Liver (tissue), 8 donors: ENCODE measurements at regions not wholly inside any gene's neighbourhood (a gene's known extent, or its start where the extent isn't known, plus 50 kb on each side); places are given as distances from the start of the nearest gene placed in this dataset.

Experiments
- DNase-seq: peaks from one replicate; pipeline ENCODE4 v3.0.0-alpha.2; 2017; ENCODE audit warnings: low spot score
- H3K27ac ChIP-seq, 2 donors: one replicate each; pipeline ENCODE4 v1.7.0; 2013; ENCODE audit warnings: inconsistent platforms in 2 of 2, low read length in 2 of 2, control low read depth in 1 of 2, low read depth in 1 of 2, mild to moderate bottlenecking in 1 of 2
- H3K27me3 ChIP-seq, 4 donors: one replicate each; pipeline versions ENCODE4 v1.6.1 to v1.7.0; 2013; ENCODE audit warnings: low read length in 3 of 4, inconsistent platforms in 1 of 4, mild to moderate bottlenecking in 1 of 4, moderate library complexity in 1 of 4; ENCODE audit not compliant: control insufficient read depth in 4 of 4, insufficient read depth in 4 of 4
- H3K36me3 ChIP-seq, 4 donors: one replicate each; pipeline versions ENCODE4 v1.6.1 to v1.7.0; 2013; ENCODE audit warnings: low read length in 3 of 4, mild to moderate bottlenecking in 3 of 4, low read depth in 1 of 4, moderate library complexity in 1 of 4; ENCODE audit not compliant: control insufficient read depth in 4 of 4, insufficient read depth in 3 of 4
- H3K4me1 ChIP-seq, 4 donors: one replicate each; pipeline versions ENCODE4 v1.6.1 to v1.7.0; 2013; ENCODE audit warnings: low read length in 3 of 4, mild to moderate bottlenecking in 3 of 4, moderate library complexity in 1 of 4; ENCODE audit not compliant: control insufficient read depth in 4 of 4, insufficient read depth in 4 of 4
- H3K4me3 ChIP-seq, 3 donors: one replicate each; pipeline versions ENCODE4 v1.6.1 to v1.7.0; 2013; ENCODE audit warnings: low read length in 3 of 3, control low read depth in 1 of 3, low read depth in 1 of 3, mild to moderate bottlenecking in 1 of 3
- H3K9ac ChIP-seq, 2 donors: one replicate each; pipeline ENCODE4 v1.7.0; 2013; ENCODE audit warnings: low read length in 2 of 2, mild to moderate bottlenecking in 2 of 2, moderate library complexity in 2 of 2, control low read depth in 1 of 2, low read depth in 1 of 2
- H3K9me3 ChIP-seq, 4 donors: one replicate each; pipeline versions ENCODE4 v1.6.1 to v1.7.0; 2013; ENCODE audit warnings: low read length in 3 of 4; ENCODE audit not compliant: control insufficient read depth in 4 of 4
- ATF3 ChIP-seq: IDR thresholded peaks from 2 replicates; pipeline ENCODE4 v1.6.1; 2016; ENCODE audit warnings: antibody characterized with exemption
- CTCF ChIP-seq: fragments of 150-350 bp; IDR thresholded peaks from 2 replicates; pipeline ENCODE4 v1.5.1; 2017; ENCODE audit warnings: improper control_type of control experiment, low read depth, low read length; ENCODE audit not compliant: missing input control
- EGR1 ChIP-seq, 2 donors: IDR thresholded peaks; 2 replicates each; pipeline ENCODE4 v1.6.1; 2016 to 2018; ENCODE audit warnings: antibody characterized with exemption in 2 of 2, low read depth in 2 of 2
- FOXA1 ChIP-seq: IDR thresholded peaks from 2 replicates; pipeline ENCODE4 v1.6.1; 2016; ENCODE audit warnings: antibody characterized with exemption
- FOXA2 ChIP-seq: IDR thresholded peaks from 2 replicates; pipeline ENCODE4 v1.6.1; 2016; ENCODE audit warnings: antibody characterized with exemption
- GABPA ChIP-seq, 2 donors: IDR thresholded peaks in 1 of 2; conservative IDR thresholded peaks in 1 of 2; 2 replicates each; pipeline ENCODE4 v1.6.1; 2016; ENCODE audit warnings: antibody characterized with exemption in 2 of 2, mild to moderate bottlenecking in 1 of 2, moderate library complexity in 1 of 2
- HNF4A ChIP-seq, 2 donors: conservative IDR thresholded peaks; 2 replicates each; pipeline ENCODE4 v1.6.1; 2016; ENCODE audit warnings: antibody characterized with exemption in 2 of 2, mild to moderate bottlenecking in 2 of 2
- HNF4G ChIP-seq: IDR thresholded peaks from 2 replicates; pipeline ENCODE4 v1.6.1; 2016; ENCODE audit warnings: antibody characterized with exemption
- JUND ChIP-seq, 2 donors: IDR thresholded peaks; 2 replicates each; pipeline ENCODE4 v1.6.1; 2016; ENCODE audit warnings: antibody characterized with exemption in 2 of 2
- MAX ChIP-seq: IDR thresholded peaks from 2 replicates; pipeline ENCODE4 v1.6.1; 2016; ENCODE audit warnings: antibody characterized with exemption
- NR2F2 ChIP-seq: IDR thresholded peaks from 2 replicates; pipeline ENCODE4 v1.6.1; 2016; ENCODE audit warnings: antibody characterized with exemption
- RAD21 ChIP-seq, 2 donors: IDR thresholded peaks; 2 replicates each; pipeline ENCODE4 v1.6.1; 2016; ENCODE audit warnings: antibody characterized with exemption in 2 of 2, mild to moderate bottlenecking in 2 of 2
- REST ChIP-seq: IDR thresholded peaks from 2 replicates; pipeline ENCODE4 v1.6.1; 2016; ENCODE audit warnings: antibody characterized with exemption, mild to moderate bottlenecking
- RXRA ChIP-seq, 2 donors: IDR thresholded peaks; 2 replicates each; pipeline ENCODE4 v1.6.1; 2017 to 2018; ENCODE audit warnings: antibody characterized with exemption in 2 of 2, mild to moderate bottlenecking in 1 of 2
- SP1 ChIP-seq: IDR thresholded peaks from 2 replicates; pipeline ENCODE4 v1.6.1; 2018; ENCODE audit warnings: antibody characterized with exemption, mild to moderate bottlenecking
- TAF1 ChIP-seq: conservative IDR thresholded peaks from 2 replicates; pipeline ENCODE4 v1.6.1; 2016; ENCODE audit warnings: antibody characterized with exemption, mild to moderate bottlenecking
- YY1 ChIP-seq: IDR thresholded peaks from 2 replicates; pipeline ENCODE4 v1.6.1; 2016; ENCODE audit warnings: antibody characterized with exemption, mild to moderate bottlenecking
- ZBTB33 ChIP-seq: IDR thresholded peaks from 2 replicates; pipeline ENCODE4 v1.6.1; 2016; ENCODE audit warnings: antibody characterized with exemption
- WGBS: extraction: QIAGEN DNeasy Blood & Tissue Kit; methylation state at CpG from one replicate; pipeline ENCODE4 v1.1.7; 2013; 5-methylcytosine and 5-hydroxymethylcytosine counted together
- donor health status: healthy.
- donor health status: healthy.
- donor health status: healthy.
- donor health status: healthy.
- donor health status: healthy.

- 75% methylated on average over 1 of the region's 1 CpG for WGBS
- DNase-seq = no peak
- Histone ChIP-seq H3K4me3 (no peak overlapping the region), H3K27ac (no peak overlapping the region), H3K9me3 (no peaks in the 10 kb centered on the region), H3K9ac (no peak overlapping the region), H3K36me3 (no peaks in the 10 kb centered on the region), H3K4me1 (no peaks in the 10 kb centered on the region), H3K27me3 (no peaks in the 10 kb centered on the region)
- TF ChIP-seq GABPA (IDR thresholded peaks at IDR 0.05 in 1 of 2, conservative IDR thresholded peaks at IDR 0.05 in 1 of 2) (no peak), REST (no peak), JUND (IDR thresholded peaks at IDR 0.05) (no peak), NR2F2 (no peak), RAD21 (IDR thresholded peaks at IDR 0.05) (no peak), HNF4G (no peak), CTCF (no peak), RXRA (IDR thresholded peaks at IDR 0.05) (no peak), TAF1 (no peak), SP1 (no peak), YY1 (no peak), HNF4A (conservative IDR thresholded peaks at IDR 0.05) (no peak), ATF3 (no peak), FOXA1 (no peak), MAX (no peak), ZBTB33 (no peak), FOXA2 (no peak)
Observed at GRCh38 chr4:60500810-60501209, 699.3 kb upstream of the ADGRL3 start.

GRCh38 chr4:60502733-60503132 lies 697.4 kb upstream of the ADGRL3 start:
- no peak overlapping the region for H3K9ac ChIP-seq
- no peaks in the 10 kb centered on the region for H3K4me1 ChIP-seq
- H3K9me3 ChIP-seq = no peaks in the 10 kb centered on the region
- no peaks in the 10 kb centered on the region for H3K27me3 ChIP-seq
- H3K36me3 ChIP-seq = no peaks in the 10 kb centered on the region
- no peak for DNase-seq
- H3K4me3 ChIP-seq = no peak overlapping the region
- no peak overlapping the region for H3K27ac ChIP-seq
- TF ChIP-seq ZBTB33 (no peak), MAX (no peak), ATF3 (no peak), EGR1 (IDR thresholded peaks at IDR 0.05; ENCODE audit: low read depth in 2 of 2) (no peak), FOXA2 (no peak), RAD21 (IDR thresholded peaks at IDR 0.05) (no peak), TAF1 (no peak), HNF4G (no peak), RXRA (IDR thresholded peaks at IDR 0.05) (no peak), YY1 (no peak), GABPA (IDR thresholded peaks at IDR 0.05 in 1 of 2, conservative IDR thresholded peaks at IDR 0.05 in 1 of 2) (no peak), REST (no peak)
